ENCODE measurements at regions not wholly inside any gene's neighbourhood (a gene's known extent, or its start where the extent isn't known, plus 50 kb on each side); places are given as distances from the start of the nearest gene placed in this dataset.

GRCh38 chr22:48800036-48800885, 1027.4 kb downstream of the BRD1 start:
- no peak for DNase-seq (ENCODE audit: low read depth in 3 of 3)

GRCh38 chr22:48799227-48799970, 1028.3 kb downstream of the BRD1 start:
- DNase-seq (ENCODE audit: low read depth in 3 of 3): no peak

DNA sequence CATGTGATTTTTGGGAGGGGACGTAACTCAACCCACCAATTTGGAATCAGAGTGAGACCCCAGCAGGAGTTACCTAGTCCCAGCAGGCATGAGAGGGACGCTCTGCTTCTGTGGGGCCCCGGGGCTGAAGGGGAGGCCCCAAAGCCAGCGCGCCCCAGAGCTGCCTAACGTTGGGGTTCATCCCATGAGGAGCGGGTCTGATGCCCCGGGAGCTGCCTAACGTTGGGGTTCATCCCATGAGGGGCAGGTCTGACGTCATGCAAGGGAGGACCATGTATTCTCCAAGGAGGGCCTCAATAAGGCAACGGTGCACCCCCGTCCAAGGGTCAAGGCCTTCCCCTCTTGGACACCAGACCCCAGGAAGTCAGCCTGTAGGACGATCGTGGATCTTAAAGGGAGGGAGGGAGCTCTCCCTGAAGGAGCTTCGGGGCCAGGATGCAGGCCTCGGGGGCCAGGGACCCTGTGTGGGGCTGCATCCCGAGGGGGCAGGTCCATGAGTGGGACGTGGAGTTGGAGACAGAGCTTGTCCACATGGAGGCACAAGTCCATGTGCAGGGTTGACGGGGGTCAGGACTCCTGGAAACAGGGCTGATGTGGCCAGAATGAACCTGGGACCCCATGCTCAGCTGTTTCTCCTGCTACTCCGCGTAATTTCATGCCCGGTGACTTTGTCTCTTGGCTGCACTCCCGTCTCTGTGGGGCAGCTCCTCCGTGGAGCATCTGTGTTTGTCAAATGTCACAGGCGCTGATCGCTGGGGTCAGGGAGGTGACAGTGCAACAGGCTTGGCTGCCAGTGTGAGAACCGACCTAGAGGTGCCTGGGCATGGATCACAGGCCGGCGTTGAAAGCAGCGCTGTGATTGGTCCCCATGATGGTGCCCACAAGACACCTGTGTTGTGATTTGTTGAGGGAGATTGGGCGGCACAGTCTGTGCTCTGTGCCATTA, 1029.1 kb downstream of the BRD1 start:
- DNase-seq (ENCODE audit: low read depth in 3 of 3): no peak

- DNase-seq (ENCODE audit: low read depth in 3 of 3): no peak
Observed at GRCh38 chr22:48797731-48798130, 1029.9 kb downstream of the BRD1 start.

GRCh38 chr22:48796310-48797015, 1031.2 kb downstream of the BRD1 start:
- DNase-seq (ENCODE audit: low read depth in 3 of 3): no peak

DNA sequence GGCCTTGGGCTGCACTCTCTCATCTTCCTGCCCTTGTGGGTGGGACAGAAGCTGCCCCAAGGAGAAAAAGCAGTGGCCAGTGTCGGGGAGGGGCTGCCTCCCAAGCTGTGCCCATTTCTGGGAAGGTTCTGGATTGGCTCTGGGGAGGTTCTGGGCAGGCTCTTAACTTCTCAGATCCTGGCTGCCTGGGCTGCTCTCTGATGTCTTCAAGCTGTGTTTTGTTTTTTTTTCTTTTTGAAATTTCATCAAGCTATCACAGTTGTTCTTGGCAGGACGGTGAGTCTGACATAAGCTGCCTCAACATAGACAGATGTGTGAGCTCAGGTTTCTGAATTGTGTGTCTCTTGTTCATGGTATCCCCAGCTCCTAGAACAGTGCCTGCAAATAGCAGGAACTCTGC, 1032.0 kb downstream of the BRD1 start:
- DNase-seq (ENCODE audit: low read depth in 3 of 3): no peak

DNA sequence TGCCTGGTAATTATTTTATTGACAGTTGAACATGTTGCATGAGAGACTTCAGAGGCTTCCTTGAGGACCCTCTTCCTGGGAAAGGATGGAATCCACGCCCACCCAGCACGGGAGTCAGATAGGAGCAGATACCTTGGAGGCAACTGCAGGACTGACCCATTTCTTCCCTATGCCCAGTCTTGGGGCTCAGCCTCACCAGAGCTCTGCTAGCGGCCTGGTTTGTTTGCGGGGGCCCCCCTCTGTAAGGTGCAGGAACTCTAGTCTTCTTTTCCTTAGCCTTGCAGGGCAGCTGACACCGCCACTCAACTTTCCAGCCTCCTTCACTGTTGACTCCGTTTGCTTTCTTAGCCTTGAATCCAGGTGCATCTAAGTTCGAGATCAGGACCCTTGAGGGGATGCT, 1032.8 kb downstream of the BRD1 start:
- DNase-seq (ENCODE audit: low read depth in 3 of 3): no peak

- DNase-seq (ENCODE audit: low read depth in 3 of 3): no peak
Observed at GRCh38 chr22:48793949-48794348, 1033.7 kb downstream of the BRD1 start.

DNA sequence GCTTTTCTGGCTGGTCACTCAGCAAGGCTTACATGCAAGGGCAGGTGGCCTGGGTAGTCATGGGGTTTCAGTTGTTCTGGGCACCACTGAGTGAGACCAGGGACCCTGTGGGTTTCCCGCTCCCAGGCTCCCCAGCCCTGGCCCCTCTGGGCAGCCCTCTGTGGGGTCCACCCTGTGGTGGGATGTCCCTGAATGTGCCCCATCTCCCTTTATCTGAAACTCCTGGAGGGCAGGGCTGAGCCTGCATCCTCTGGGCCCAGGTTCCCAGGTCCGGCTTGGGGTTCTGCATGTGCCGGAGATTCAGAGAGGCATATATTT, 1041.0 kb downstream of the BRD1 start:
- DNase-seq (ENCODE audit: low read depth in 3 of 3): no peak

DNA sequence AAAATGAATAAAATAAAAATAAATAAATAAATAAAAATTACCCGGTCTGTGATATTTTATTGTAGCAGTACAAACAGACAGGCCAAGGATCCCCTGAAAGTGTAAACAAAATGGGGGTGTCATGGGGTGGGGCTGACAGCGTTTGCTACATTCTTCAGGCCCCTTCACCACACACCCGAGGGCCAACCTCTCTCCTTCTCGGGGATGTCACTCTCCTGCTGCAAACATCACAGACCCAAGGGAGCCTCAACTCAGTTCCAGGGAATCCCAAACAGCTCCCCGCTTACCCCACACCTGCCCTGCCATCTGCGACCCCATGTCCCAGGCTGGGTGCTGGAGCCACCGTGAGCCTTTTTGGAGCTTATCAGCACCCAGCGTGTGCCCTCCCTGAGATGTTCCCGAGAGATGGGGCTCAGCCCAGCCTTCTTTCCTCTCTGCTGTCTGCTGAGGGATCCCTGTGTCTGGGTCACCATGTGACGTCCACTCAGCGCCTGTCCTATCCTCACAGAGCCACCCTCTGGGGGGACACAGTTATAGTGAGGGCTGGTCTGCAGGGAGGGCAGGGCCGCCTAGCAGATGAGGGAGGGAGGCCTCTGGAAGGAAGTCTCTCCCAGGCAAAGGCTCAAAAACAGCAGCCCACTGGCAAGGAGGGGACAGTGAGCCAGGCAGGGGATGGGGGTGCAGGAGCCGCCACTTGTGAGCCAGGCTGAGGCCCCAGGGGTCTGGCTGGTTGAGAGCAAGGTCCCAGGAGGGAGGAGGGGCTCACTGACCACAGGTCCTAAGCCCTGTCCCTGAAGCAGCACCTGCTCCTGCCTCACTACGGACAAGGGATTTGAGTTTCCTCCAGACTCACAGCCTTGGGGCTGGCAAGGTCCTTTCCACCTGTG, 1041.6 kb downstream of the BRD1 start:
- DNase-seq (ENCODE audit: low read depth in 3 of 3): no peak

DNA sequence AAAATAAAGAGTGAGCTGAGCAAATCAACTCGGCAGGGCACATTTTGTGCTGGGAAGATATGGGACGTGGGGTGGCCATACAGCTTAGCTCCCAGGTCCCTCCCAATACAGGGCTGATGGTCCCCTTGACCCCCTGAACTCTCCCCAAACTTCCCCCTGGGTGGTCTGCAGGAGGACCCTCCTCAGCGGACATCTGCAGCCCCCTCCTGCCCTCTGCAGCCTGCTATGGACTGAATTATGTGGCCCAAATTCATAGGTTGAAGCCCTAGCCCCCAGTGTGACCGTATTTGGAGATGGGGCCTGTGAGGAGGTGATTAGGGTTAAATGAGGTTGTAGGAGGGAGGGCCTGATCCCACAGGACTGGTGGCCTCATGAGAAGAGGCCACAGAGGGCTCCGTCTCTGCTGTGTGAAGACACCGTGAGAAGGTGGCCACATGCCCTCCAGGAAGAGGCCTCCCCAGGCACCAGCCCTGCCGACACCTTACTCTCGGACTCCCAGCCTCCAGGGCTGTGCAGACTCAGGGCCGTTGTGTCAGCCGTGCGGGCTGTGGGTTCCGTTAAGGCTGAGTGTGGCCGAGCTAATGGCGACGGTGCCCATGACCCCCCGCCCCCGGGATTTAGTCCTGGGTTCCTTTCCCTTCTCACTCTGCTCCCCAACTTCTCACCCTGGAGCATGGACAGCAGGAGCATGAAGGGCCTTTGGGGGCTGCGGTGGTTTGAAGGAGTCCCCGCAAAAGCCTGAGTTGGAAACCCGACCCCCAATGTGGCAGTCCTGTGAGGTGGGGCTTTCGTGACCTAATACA, 1042.8 kb downstream of the BRD1 start:
- DNase-seq (ENCODE audit: low read depth in 3 of 3): no peak

- DNase-seq (ENCODE audit: low read depth in 3 of 3): no peak
Observed at GRCh38 chr22:48783821-48784266, 1043.8 kb downstream of the BRD1 start.

GRCh38 chr22:48782811-48783511, 1044.7 kb downstream of the BRD1 start:
- no peak for DNase-seq (ENCODE audit: low read depth in 3 of 3)

DNA sequence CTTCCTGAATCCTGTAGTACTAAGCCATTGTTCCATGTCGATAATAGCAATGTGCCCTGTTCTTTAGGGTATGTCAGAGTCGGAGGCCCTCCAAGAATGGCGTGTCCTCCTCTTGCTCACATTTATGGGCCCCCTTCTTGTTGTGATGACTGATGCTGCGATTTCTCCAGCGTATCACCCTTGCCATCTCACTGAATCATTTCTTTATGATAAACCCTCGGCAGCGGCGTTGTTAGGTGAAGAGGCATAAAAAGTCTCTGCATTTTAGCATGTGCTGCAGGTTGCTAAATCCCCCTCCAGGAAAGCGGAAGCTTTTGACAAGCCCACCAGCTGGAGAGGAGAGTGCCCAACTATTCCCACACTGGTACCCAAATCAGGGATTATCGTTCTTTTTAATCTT, 1045.3 kb downstream of the BRD1 start:
- no peak for DNase-seq (ENCODE audit: low read depth in 3 of 3)

- no peak for DNase-seq (ENCODE audit: low read depth in 3 of 3)
Observed at GRCh38 chr22:48781868-48782267, 1045.8 kb downstream of the BRD1 start.

DNA sequence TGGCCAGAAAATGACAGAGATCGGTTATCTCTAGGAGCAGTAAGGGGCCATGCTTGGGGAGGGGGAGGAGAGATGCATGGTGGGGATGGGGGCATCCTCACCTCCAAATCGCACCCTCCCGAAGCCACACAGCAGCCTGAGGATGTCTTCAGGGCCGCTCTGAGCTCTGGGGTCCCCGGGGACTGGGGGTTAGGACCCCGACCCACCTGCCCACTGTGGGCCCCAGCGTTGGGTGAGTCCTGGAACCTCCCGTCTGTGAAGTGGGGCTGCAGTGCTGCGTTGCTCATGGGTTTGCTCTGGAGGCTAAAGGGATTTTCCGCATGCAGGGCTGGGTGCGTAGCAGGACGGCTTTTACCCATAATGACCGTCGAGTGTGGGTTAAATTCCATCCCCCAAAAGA, 1046.3 kb downstream of the BRD1 start:
- no peak for DNase-seq (ENCODE audit: low read depth in 3 of 3)

- no peak for DNase-seq (ENCODE audit: low read depth in 3 of 3)
Observed at GRCh38 chr22:48780597-48781277, 1046.9 kb downstream of the BRD1 start.

Measured in stimulated activated CD4-positive, alpha-beta T cell treated with anti-CD3 and anti-CD28 coated beads, TNF-alpha, amount 100 ng/mL, for 48 hours (primary cell).